T47D (cell line): ENCODE measurements at regions not wholly inside any gene's neighbourhood (a gene's known extent, or its start where the extent isn't known, plus 50 kb on each side); places are given as distances from the start of the nearest gene placed in this dataset.

Experiments
- DNase-seq, 2 experiments: peaks; one replicate each; pipeline versions ENCODE4 v3.0.0 to v3.0.0-alpha.2; 2011 to 2012; ENCODE audit warnings: low read depth in 1 of 2, low spot score in 1 of 2
- JUND ChIP-seq: IDR thresholded peaks from 2 replicates; pipeline ENCODE4 v1.6.1; 2012; ENCODE audit warnings: low read depth
- in situ Hi-C: cut with HindIII; loops from 2 replicates; pipeline ENCODE4 v1.10.0; 2016; ENCODE audit warnings: low sequenced_read_pairs, low pct_unique_long_range_greater_than_20kb

DNA sequence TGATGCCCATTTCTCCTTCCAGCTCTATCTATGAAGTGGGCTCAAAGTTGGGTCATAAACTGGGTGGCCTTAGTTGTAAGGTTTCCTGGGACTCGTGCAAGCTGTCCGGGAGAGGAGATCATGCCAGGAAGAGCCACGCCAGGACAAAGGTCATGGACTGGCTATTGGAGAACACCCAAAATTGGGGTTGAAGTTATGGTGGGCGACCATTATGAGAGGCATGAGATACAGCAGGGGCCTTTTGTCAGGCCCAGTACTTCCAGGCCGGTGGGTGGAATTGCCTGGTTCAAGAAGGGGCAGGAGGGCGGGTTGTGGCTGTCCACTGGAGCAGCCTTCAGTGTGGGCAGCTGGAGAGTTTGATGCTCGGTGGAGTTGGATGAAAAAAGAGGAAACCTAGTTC lies 225.1 kb upstream of the SSTR4 start:
- no peak for TF ChIP-seq JUND
- in situ Hi-C loops: no loop called here
- DNase-seq: no peak

DNA sequence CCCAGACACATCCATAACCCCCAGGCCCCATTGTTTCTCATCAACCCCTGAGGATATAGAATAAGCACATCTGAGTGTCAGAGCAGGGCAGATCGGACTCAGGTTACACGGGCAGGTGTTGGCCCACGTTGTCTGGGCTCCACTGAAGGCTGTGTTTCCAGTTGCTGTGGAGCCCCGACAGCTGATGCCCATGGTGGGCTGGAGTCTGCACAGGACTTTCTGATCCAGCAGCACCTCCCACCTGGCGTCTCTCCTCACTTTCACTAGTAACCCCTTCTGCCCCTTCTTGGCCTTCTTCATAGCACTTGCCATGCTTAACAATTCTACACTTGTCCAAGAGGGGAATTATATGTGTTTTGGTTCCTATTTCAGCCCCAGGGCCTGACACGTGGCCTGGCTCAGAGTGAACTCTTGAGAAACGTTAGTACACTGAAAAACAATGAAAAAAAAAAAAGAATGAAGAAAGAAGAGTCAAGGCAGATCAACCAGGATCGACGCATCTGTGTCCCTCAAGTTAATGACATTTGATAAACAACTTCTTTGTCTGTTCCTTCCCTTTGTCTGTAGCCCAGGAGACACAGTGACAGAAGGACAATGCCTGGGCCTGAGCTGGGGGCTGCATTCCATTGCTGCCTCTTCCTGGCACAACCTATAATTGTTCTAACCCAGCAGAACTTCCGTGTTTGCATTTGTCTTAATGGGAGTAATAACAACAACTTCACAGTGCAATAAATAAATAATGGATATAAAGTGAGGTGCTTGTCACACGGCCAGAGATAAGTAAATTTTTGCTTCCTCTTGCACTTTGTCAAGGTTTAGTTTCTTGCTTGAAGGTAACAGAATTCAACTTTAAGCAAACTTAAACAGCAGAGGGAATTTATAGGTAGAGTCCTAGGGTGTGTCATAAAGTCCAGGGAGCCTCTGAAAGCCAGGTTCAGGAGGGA lies 224.2 kb upstream of the SSTR4 start:
- in situ Hi-C loops: no loop called here
- TF ChIP-seq JUND: no peak
- no peak for DNase-seq

DNA sequence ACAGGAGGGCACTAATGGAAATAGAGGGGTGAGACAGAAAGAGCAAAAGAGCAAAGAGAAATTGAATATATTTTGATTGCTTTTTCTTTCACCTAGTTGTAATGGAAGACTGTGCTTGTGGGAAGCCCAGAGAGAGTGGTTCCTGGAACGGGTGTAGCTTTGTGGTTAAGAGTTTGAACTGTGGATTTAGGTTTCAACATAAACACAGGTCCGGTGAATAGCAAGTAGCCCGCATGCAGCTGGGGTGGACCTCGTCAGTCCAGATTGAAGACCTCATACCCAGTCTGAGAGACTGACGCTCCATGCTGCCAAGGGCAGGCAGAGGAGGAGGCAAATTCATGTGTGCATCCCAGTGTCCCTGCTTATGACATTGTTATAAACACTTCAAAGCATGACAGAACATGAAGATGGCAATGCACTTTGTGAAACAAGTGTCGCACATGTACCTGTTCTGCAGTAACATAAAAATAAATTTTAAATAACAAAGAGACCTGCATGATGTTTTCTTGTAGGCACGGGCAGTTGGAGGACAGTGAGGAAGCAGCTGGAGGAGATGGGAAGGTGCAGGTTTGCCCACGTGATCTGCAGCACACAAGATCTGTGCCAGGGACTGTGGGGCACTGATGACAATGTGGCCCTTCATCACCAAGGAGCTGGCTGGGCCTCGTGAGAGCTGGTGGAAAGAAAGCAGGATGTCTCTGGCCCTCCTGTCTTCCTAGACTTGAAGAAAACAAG lies 220.5 kb upstream of the SSTR4 start:
- in situ Hi-C loops: no loop called here
- no peak for DNase-seq
- no peak for TF ChIP-seq JUND

DNA sequence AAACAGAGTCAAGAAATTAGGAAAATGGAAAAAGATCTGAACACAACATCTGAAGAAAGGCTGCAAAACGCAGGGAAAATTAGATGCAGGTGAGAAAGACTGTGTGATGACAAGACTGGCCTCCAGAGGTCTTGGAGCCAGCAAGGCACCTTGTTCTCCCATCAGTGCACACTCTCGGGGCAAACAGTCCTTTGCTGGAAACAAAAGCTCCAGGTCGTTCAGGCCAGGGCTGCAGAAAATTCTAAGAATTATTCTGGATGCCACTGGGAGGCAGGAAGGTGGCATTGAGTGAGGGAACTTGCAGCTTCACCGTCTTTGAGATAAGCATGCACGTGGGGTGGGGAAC lies 219.9 kb upstream of the SSTR4 start:
- no peak for DNase-seq
- in situ Hi-C loops: no loop called here
- no peak for TF ChIP-seq JUND

DNA sequence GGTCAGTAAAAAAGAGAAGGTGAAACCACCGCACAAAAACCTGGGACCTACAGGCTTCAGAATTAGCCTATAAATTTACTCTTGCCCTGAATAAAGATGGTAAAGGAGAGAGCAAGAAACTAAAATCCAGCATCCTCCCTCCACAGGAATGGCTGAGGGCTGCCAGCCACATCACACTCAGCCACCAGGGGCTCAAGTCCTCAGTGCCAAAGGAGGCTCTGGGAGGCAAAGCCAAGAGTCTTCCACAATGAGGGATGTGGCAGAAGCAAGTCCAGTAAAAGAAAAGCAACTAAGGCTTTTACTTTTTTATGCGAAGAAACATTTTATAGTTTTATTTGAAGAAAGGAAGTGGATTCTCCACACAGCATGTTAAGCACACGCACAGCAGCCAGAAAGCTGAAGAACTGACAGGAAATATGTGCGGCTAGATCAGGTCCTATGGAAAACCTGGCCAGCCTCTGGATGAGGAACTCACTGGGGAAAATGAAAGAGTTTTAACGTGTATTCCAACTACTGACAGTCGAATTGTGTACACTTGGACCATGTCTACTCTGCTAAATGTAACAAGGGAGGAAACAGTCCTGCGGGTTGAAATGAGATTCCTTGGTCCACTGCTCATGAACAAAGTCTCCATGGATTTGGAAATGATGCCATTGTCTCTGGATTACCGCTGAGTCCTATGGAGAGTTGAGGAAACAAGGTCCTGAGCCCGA lies 219.4 kb upstream of the SSTR4 start:
- TF ChIP-seq JUND: no peak
- in situ Hi-C loops: no loop called here
- DNase-seq: no peak

DNA sequence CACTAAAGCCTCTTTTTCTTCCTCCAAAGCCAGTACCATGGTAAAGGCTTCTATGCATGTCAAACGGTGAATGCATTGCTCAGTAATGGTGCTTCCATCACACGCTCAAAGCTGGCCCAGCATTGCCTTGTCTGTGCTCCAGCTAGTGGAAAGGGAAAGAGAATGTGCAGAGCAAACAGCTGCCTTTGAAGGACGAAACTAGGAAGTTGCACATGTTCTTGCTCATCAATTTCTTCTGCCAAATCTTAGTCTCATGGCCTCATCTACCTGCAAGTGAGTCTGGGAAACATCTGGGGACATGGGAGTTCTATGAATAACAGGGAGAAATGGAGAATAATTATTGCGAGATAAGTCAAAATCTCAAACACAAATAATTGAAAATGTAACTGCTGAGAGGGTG lies 216.5 kb upstream of the SSTR4 start:
- DNase-seq: no peak
- in situ Hi-C loops: no loop called here
- TF ChIP-seq JUND: no peak

DNA sequence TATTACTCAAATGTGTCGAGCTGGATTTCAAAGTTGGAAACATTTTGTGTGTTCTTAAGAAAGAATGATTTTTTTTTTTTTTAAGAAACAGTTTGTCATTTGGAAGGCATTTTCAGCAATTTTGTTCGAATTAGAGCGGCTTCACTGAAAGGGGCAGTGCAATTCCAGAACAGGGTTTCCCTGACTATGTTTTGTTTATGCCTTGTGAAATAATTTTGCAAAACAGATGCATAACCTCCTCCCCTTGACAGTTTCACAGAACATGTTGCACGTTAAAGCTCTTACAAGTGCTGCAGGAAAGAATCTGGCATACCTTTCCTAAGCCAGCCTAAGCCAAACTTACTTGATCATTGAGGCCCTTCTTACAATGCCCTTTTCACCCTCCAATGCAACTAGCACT lies 216.0 kb upstream of the SSTR4 start:
- no peak for DNase-seq
- in situ Hi-C loops: no loop called here
- no peak for TF ChIP-seq JUND

DNA sequence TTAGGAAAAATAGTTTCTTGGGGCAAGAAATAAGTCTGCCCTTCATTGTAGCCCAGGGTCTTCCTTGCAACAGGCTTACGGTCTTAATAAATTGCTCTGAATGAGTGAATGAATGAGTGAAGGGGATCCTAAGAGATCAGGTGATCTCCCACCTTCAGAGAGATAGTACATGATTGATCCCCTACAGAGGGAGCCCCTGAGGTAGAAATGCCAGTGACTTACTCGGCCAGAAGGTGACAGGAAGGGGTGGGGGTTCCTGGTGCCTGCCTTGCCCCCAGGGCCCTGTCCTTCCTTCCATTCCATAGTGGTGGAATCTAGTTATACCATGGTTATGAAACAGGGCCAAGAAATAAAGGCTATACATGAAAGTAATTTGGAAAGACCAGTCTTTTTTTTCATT lies 215.3 kb upstream of the SSTR4 start:
- no peak for TF ChIP-seq JUND
- no peak for DNase-seq
- in situ Hi-C loops: no loop called here

DNA sequence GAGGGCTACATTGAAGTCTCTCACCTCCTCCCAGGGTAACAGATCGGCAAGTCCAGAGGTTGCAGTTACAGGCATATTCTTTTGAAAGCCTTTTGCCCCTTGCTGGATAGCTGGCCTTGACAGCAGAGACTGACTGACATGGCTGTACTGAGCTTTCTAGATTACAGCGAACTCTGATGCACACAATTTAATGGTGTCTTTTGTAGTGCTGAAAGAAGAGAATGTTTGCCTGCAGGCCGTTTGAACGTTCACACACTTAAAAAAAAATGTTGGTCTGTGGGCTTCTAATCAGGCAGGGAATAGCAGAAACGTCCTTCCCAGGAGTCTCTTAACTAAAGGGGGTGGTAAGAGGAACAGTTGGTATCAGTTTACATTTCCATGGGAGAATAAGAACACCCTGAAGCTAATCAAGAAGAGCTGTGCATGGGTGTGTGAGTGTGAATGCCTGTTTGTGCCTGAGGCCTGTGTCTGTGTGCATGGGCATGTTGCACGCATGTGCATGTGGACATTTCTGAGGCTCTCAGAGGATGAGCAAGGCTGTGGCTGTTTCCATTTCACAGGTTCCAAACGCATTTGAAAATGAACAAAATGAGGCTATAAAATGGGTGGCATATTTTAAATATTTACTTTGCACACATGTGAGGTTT lies 213.9 kb upstream of the SSTR4 start:
- DNase-seq: no peak
- in situ Hi-C loops: no loop called here
- TF ChIP-seq JUND: no peak

DNA sequence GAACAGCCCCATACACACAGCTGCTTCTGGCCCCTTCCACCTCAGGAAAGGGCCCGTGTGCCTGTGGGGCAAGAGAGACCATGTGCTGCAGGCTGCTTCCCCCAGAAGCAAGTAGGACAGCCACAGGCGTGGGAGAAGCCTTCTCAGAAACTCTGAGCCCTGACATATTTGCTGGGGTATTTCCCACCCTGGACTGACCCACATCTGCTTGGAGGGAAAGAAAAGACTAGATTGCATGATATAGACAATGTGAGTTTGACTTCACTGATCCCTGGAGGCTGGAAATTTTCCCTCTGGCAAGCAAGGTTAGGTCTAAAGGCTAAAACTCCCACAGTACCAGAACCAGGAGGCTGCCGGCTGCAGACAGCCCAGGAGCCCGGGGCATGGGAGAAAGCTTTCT lies 213.3 kb upstream of the SSTR4 start:
- TF ChIP-seq JUND: no peak
- no peak for DNase-seq

DNA sequence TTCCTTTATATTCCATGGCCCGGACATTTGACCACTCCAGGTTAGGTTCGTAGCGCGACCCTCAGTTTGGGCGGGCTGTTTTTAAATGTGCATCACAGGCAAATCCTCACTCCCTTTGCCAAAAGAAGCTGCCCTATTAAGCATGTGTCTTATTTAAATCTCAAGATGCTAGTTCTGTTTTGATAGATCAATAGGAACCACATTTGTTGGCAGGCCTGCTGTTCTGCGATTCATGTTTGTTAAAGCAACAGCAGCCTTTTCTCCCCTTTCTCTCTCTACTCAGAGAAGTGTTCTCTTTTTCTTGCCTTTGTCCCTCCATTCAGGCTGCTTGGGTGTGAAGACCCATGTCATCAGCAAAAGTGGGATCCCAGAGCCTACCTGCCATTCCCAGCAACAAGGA lies 212.0 kb upstream of the SSTR4 start:
- TF ChIP-seq JUND: no peak
- no peak for DNase-seq
- in situ Hi-C loops: no loop called here

More for the DNA sequence above, 213.3 kb upstream of the SSTR4 start:
- in situ Hi-C loops: no loop called here

DNA sequence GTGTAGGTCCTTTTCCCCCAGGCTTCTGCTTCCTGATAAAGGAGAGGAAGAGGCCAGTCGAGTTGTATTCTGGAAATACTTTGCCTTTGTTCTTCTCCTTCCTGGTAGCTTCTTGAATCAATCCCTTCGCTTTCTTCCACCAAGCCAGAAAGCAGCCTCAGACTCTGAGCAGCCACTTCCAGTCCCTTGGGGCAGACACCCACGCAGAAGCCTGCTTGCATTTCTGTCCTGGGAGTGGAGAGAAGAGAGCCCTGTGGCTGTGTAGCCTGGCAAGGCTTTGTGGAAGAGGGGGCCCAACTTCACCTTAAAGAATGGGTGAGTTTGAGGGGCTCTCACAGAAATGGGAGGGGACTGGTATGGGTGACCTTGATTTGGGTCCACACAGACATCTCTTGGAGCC lies 211.0 kb upstream of the SSTR4 start:
- in situ Hi-C loops: no loop called here
- TF ChIP-seq JUND: no peak
- no peak for DNase-seq
